NCI-H1105 (cell line): ENCODE measurements at regions not wholly inside any gene's neighbourhood (a gene's known extent, or its start where the extent isn't known, plus 50 kb on each side); places are given as distances from the start of the nearest gene placed in this dataset.

Source experiments
- DNase-seq: peaks from one replicate; lab custom pipeline; 2025; lab: John Stamatoyannopoulos, UW

- DNase-seq = no peak
These were observed 56.2 kb upstream of the GPRIN3 start for GRCh38 chr4:89363786-89364185.

GRCh38 chr4:89358935-89359638 lies 51.5 kb upstream of the GPRIN3 start:
- DNase-seq = no peak

- DNase-seq = no peak
These were observed 50.2 kb upstream of the GPRIN3 start for GRCh38 chr4:89357787-89358186.
